ENCODE measurements at regions not wholly inside any gene's neighbourhood (a gene's known extent, or its start where the extent isn't known, plus 50 kb on each side); places are given as distances from the start of the nearest gene placed in this dataset.
A peak's percentile ranks its signal among the peaks of the same experiment; 100 is the strongest.

DNA sequence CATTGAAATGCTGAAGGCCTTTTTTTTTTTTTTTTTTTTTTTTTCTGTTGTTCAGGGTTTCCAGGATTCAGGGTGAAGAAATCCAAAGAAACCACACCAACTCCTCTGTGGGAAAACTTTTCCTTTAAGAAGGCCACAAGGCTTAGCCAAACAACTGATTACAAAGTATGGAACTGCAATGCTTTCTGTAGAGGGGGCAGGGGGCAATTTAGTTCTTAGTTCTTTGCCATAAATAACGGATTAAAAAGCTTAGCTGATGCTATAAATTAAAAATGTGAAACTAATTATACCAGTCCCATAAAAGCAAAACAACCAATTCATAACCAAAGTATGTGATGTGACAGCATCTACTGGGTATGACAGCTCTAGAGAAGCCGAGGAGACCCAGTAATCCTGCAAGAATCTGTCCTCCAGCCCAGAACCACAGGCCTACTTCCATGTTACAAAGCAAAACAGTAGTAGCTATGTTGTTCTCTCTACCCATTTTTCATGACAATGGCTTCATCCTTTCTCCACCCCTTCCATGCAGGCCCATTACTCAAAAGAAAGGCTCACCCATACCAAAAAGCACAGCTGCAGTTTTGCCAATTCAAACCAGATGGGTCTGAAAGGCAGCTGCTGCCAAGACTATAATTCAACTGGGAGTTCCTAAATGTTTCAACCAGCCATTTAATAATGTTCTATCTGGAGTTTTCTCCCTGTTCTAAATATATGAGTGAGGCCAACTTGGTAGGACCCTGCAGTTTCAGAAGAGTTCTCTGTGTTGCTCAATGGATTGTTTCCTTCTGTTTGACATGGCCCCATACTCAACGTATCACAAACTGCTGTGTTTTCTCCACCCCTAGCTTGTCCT, 167.1 kb upstream of the ZFHX3 start:
- no peak for TF ChIP-seq JUND (IDR thresholded peaks at IDR 0.05; ENCODE audit: low read depth)
- no peak for DNase-seq (ENCODE audit: low read depth in 1 of 2, low spot score in 1 of 2)
- in situ Hi-C loops (cut with HindIII; ENCODE audit: low pct_unique_long_range_greater_than_20kb, low sequenced_read_pairs), result no loop called here

GRCh38 chr16:73213732-73214455, 166.0 kb upstream of the ZFHX3 start:
- DNase-seq (ENCODE audit: low read depth in 1 of 2, low spot score in 1 of 2), result no peak
- in situ Hi-C loops (cut with HindIII; ENCODE audit: low pct_unique_long_range_greater_than_20kb, low sequenced_read_pairs), result no loop called here
- TF ChIP-seq JUND (IDR thresholded peaks at IDR 0.05; ENCODE audit: low read depth), result no peak

DNA sequence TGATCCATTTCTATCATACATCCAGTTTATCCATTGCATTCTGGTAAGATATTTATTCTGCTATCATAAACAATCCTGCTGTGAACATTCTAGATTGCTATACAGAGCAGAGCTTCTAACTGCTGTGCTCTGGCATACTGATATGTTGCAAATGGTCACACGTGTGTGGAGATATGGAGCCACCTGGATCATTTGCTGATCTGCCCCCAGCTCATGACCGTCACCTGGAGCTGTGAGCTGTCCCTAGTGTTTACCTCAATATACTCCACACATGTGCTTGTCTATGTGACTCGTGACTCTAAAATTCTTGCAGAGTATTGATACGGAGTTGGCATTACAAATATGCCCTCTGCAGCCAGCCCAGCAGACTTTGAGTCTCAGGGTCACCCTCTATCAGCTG, 164.5 kb upstream of the ZFHX3 start:
- in situ Hi-C loops (cut with HindIII; ENCODE audit: low pct_unique_long_range_greater_than_20kb, low sequenced_read_pairs), result no loop called here
- no peak for DNase-seq (ENCODE audit: low read depth in 1 of 2, low spot score in 1 of 2)
- TF ChIP-seq JUND (IDR thresholded peaks at IDR 0.05; ENCODE audit: low read depth), result no peak

DNA sequence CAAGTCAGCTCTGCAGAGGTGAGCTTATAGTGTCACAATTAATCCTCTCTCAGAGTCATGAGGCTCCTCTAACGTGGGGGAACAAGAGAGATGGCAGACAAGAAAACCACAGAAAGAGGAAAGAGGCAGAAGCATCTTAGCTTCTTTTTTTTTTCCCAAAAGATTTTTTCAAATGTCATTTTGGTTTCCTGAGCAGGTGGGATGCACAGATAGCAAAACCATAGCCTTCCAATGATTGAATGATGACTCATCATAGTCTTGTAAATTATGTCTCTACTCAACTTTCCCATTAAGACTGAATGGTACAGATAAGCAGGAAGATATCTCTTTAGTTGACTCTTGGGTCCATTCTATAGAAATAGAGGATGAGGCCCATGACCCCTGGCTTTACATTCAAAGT, 162.8 kb upstream of the ZFHX3 start:
- no peak for TF ChIP-seq JUND (IDR thresholded peaks at IDR 0.05; ENCODE audit: low read depth)
- in situ Hi-C loops (cut with HindIII; ENCODE audit: low pct_unique_long_range_greater_than_20kb, low sequenced_read_pairs), result no loop called here
- DNase-seq (ENCODE audit: low read depth in 1 of 2, low spot score in 1 of 2), result no peak

- no peak for TF ChIP-seq JUND (IDR thresholded peaks at IDR 0.05; ENCODE audit: low read depth)
- DNase-seq (ENCODE audit: low read depth in 1 of 2, low spot score in 1 of 2), result no peak
- in situ Hi-C loops (cut with HindIII; ENCODE audit: low pct_unique_long_range_greater_than_20kb, low sequenced_read_pairs), result no loop called here
Measured at GRCh38 chr16:73210084-73210483, 162.2 kb upstream of the ZFHX3 start.

GRCh38 chr16:73209190-73209589, 161.3 kb upstream of the ZFHX3 start:
- TF ChIP-seq JUND (IDR thresholded peaks at IDR 0.05; ENCODE audit: low read depth), result no peak
- in situ Hi-C loops (cut with HindIII; ENCODE audit: low pct_unique_long_range_greater_than_20kb, low sequenced_read_pairs), result no loop called here
- DNase-seq (ENCODE audit: low read depth in 1 of 2, low spot score in 1 of 2), result no peak

- no peak for TF ChIP-seq JUND (IDR thresholded peaks at IDR 0.05; ENCODE audit: low read depth)
- in situ Hi-C loops (cut with HindIII; ENCODE audit: low pct_unique_long_range_greater_than_20kb, low sequenced_read_pairs), result no loop called here
- no peak for DNase-seq (ENCODE audit: low read depth in 1 of 2, low spot score in 1 of 2)
Measured at GRCh38 chr16:73206151-73206707, 158.3 kb upstream of the ZFHX3 start.

GRCh38 chr16:73205153-73205886, 157.4 kb upstream of the ZFHX3 start:
- DNase-seq (ENCODE audit: low read depth in 1 of 2, low spot score in 1 of 2), result no peak
- no peak for TF ChIP-seq JUND (IDR thresholded peaks at IDR 0.05; ENCODE audit: low read depth)
- in situ Hi-C loops (cut with HindIII; ENCODE audit: low pct_unique_long_range_greater_than_20kb, low sequenced_read_pairs), result no loop called here

DNA sequence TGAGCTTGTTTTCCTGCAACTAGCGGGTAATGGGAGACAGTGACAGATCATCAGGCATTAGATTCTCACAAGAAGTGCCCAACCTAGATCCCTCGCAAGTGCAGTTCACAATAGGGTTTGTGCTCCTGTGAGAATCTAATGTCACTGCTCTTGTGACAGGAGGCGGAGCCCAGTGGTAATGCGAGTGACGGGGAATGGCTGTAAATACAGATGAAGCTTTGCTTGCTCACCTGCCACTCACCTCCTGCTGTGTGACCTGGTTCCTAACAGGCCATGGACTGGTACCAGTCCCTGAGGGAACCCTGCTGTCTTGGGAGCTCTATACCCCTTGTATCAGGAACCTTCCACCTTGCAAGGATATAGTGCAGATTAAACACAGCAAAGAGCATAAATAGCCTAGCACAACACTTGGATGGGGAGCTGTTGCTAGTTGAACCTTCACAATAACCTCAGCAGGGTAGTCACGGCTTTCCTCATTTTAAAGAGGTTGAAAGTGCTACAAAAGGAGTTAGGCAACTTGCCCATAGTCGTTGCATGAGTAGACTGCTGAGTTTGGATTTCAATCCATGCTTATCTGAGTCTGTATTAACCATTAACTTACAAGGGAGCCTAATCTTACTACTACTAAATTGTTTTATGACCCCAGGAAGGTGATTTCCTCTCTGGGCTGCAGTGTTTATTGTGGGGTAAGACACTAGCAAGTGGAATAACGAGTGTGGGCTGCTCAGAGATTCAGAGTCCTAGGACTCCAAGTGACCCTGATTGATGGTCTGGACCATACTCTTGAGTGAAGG, 156.6 kb upstream of the ZFHX3 start:
- in situ Hi-C loops (cut with HindIII; ENCODE audit: low pct_unique_long_range_greater_than_20kb, low sequenced_read_pairs), result no loop called here
- DNase-seq (ENCODE audit: low read depth in 1 of 2, low spot score in 1 of 2), result no peak
- no peak for TF ChIP-seq JUND (IDR thresholded peaks at IDR 0.05; ENCODE audit: low read depth)

GRCh38 chr16:73202161-73202729, 154.3 kb upstream of the ZFHX3 start:
- in situ Hi-C loops (cut with HindIII; ENCODE audit: low pct_unique_long_range_greater_than_20kb, low sequenced_read_pairs), result no loop called here
- no peak for DNase-seq (ENCODE audit: low read depth in 1 of 2, low spot score in 1 of 2)
- no peak for TF ChIP-seq JUND (IDR thresholded peaks at IDR 0.05; ENCODE audit: low read depth)

- TF ChIP-seq JUND (IDR thresholded peaks at IDR 0.05; ENCODE audit: low read depth), result no peak
- peak in 1 of 2 experiments; percentile 22 for DNase-seq (ENCODE audit: low read depth in 1 of 2, low spot score in 1 of 2)
- in situ Hi-C loops (cut with HindIII; ENCODE audit: low pct_unique_long_range_greater_than_20kb, low sequenced_read_pairs), result no loop called here
Measured at GRCh38 chr16:73199214-73199613, 151.3 kb upstream of the ZFHX3 start.

All from T47D (cell line).